HG03432 (cell line): ENCODE measurements at regions not wholly inside any gene's neighbourhood (a gene's known extent, or its start where the extent isn't known, plus 50 kb on each side); places are given as distances from the start of the nearest gene placed in this dataset.

Experiments
- ATAC-seq: cut with Tn5 transposase; IDR thresholded peaks from one replicate; pipeline ENCODE4 v1.9.1; 2021; ENCODE audit warnings: mild to moderate bottlenecking, moderate library complexity; ENCODE audit not compliant: unreplicated experiment

DNA sequence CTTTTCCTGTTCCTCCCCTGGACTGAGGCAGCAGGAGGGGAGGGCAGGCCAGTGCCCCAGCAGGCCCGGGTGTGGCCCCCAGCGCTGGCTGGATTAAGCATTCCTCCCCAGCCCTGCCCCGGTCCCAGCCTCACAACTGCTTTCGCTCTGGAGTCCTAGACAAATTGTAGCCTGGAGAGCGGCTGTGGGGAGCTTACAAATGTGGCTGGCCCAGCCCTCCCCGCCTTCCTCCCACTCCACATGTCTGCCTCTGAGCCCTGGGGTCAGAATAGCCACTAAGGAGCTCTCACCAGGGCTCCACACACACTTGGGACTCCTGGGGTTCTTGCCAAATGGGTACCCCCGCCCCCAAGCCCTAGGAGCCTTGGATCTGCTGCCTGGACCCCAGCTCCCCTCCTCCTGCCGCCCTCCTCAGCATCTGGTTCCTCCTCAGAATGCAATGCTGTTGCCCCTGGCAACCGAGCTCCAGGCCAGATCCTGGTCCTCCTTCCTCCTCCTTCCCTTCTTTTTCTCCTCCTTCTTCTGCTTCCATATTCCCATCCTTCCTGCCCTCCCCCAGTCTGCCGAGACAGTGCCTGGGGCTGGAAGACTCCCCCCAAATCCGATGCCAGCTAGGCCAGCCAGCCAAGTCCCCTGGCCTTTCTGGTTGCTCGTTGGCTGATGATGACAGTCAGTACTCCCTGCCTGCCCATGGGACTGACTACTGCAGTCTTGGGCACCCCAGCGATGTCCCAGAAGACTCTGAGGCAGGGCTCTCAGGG, 91.1 kb downstream of the LINGO1 start:
- ATAC-seq, result no peak

DNA sequence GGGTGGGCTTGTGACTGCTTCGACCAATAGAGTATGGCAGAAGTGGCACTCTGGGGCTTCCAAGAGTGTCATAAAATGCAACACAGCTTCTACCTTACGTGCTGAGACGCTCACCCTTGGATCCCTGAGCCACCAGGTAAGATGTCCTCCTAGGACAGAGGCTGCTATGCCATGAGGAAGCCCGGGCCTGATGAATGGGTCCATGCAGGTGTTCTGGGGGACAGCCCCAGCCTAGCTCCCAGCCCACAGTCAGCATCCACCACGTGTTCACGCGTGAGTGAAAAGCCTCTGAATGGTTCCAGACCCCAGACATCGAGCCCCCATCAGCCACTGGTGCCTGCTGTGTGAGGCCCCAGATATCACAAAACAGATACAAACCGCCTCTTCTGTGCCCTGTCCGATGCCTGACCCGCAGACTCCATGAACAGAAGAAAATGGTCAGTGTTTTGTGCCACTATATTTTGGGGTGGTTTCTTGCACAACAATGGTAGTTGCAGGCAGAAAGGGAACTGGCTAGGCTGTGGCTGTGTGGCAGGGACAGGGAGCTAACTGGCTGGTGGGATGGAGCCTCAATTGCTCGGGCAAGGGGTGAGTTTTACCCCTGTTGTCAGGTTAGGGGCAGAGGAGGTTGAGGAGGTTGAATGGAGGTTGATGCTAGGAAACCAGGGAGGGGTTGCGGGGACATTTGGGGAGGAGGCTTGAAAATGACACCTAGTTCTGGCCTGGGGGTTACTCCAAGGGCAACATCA, 92.2 kb downstream of the LINGO1 start:
- no peak for ATAC-seq

DNA sequence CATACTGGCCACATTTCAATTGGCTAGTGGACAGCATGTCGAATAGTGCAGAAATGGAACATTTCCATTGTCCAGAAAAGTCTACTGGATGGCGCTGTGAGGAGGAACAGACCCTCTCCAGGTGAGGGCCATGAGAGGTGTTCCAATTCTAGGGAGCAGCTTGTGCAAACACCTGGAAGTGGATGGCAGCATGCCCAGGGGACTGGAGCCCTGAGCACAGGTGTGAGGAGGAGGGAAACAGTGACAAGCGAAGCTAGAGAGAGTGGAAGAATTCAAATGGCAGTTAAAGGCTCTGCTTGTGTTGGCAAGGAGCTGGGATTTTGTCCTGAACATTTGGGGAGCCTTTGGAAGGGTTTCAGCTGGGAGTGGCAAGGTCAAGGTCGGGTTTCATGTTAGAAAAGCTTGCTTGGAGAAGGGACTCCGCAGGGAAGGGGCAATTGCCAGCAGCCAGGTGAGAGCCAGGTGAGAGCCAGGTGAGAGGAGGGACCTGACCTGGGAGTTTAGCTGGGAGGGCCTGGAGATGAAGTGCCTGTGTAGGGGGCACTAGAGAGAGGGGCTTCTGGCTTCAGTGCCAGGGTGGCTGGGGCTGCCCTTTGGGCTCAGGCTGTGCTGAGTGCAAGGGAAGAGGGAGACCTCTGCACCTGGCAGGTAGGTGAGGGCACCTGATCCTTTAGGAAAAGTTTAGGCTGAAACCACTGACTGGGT, 93.8 kb downstream of the LINGO1 start:
- ATAC-seq, result no peak

DNA sequence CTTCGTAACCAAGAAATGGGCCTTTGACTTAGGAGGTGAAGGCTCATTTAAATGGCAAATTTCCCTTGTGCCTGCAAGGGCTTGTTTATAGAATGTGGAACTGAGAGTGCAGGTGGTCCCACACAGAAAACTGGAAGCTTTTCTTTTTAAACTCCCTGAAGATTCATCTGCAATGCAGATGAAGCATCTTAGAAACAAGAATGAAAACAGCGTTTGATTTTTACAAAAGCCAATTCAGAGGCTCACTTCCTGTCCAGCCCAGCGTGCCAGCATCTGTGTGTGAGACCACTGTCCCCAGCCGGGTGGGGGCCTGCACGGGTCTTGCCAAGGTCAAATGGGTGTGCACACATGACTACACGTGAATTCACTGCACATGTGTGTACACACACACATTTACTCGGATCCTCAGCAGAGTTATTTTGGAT, 94.7 kb downstream of the LINGO1 start:
- ATAC-seq, result peak; percentile 72

DNA sequence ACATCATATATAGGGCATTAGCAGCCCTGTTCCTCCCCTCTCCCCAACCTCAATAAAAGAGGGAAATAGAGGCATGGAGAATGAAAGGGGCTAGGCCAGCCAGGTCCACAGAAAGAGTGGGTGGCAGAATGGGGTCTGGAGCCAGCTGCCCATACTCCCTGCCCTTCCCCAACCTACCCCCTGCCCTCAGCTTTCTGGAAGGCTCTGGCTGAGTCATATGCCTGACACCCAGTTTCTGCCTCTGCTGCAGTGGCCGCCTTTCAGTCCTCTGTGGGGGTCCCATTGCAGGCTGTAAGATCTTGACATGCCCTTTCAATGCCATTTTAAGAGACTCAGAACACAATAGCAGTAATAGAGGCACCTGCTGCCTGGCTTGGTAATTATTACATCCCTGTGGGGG, 95.7 kb downstream of the LINGO1 start:
- ATAC-seq, result no peak

DNA sequence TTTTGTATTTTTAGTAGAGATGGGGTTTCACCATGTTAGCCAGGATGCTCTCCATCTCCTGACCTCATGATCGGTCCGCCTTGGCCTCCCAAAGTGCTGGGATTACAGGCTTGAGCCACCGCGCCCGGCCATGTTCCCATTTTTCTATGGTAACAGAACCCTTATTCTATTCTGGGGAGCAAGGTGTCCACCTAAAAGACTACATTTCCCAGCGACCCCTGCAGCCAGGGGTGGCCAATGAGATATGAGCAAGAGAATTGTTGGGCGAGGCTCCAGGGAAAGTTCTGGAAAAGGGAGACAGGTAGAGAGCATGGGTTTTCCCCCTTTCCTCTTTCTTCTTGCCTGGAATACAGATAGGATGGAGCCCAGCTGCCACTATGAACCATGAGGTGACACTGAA, 96.9 kb downstream of the LINGO1 start:
- no peak for ATAC-seq
